Effector CD8-positive, alpha-beta T cell (primary cell): ENCODE measurements at regions not wholly inside any gene's neighbourhood (a gene's known extent, or its start where the extent isn't known, plus 50 kb on each side); places are given as distances from the start of the nearest gene placed in this dataset.

Experiments
- DNase-seq: peaks from one replicate; lab custom pipeline; 2025; lab: John Stamatoyannopoulos, UW

GRCh38 chr4:100083289-100083688, 107.0 kb downstream of the DDIT4L start:
- no peak for DNase-seq

GRCh38 chr4:100082852-100083251, 107.4 kb downstream of the DDIT4L start:
- DNase-seq, result no peak

- DNase-seq, result no peak
Measured at GRCh38 chr4:100081491-100081890, 108.8 kb downstream of the DDIT4L start.

GRCh38 chr4:100079264-100079663, 111.0 kb downstream of the DDIT4L start:
- DNase-seq, result no peak

GRCh38 chr4:100076753-100077152, 113.5 kb downstream of the DDIT4L start:
- no peak for DNase-seq

- DNase-seq, result no peak
Measured at GRCh38 chr4:100075486-100076270, 114.6 kb downstream of the DDIT4L start.

- no peak for DNase-seq
Measured at GRCh38 chr4:100075056-100075455, 115.2 kb downstream of the DDIT4L start.

- no peak for DNase-seq
Measured at GRCh38 chr4:100071506-100071905, 118.8 kb downstream of the DDIT4L start.

GRCh38 chr4:100070868-100071267, 119.4 kb downstream of the DDIT4L start:
- DNase-seq, result no peak

GRCh38 chr4:100069207-100069606, 119.1 kb upstream of the H2AZ1 start:
- no peak for DNase-seq

GRCh38 chr4:100067255-100067654, 117.2 kb upstream of the H2AZ1 start:
- no peak for DNase-seq

GRCh38 chr4:100063355-100063754, 113.3 kb upstream of the H2AZ1 start:
- no peak for DNase-seq

- DNase-seq, result no peak
Measured at GRCh38 chr4:100062921-100063320, 112.8 kb upstream of the H2AZ1 start.

- no peak for DNase-seq
Measured at GRCh38 chr4:100061835-100062234, 111.8 kb upstream of the H2AZ1 start.

GRCh38 chr4:100060765-100061416, 110.8 kb upstream of the H2AZ1 start:
- DNase-seq, result no peak

GRCh38 chr4:100059467-100059866, 109.4 kb upstream of the H2AZ1 start:
- DNase-seq, result no peak

GRCh38 chr4:100056701-100057100, 106.6 kb upstream of the H2AZ1 start:
- DNase-seq, result no peak

- no peak for DNase-seq
Measured at GRCh38 chr4:100054071-100054470, 104.0 kb upstream of the H2AZ1 start.

- no peak for DNase-seq
Measured at GRCh38 chr4:100049872-100050271, 99.8 kb upstream of the H2AZ1 start.

- DNase-seq, result no peak
Measured at GRCh38 chr4:100042711-100043110, 92.6 kb upstream of the H2AZ1 start.

- no peak for DNase-seq
Measured at GRCh38 chr4:100042235-100042634, 92.2 kb upstream of the H2AZ1 start.

- no peak for DNase-seq
Measured at GRCh38 chr4:100041646-100042045, 91.6 kb upstream of the H2AZ1 start.

GRCh38 chr4:100034023-100034664, 84.1 kb upstream of the H2AZ1 start:
- no peak for DNase-seq
